Activated naive CD4-positive, alpha-beta T cell treated with Interleukin-2 at 50 U/mL for 16 hours (primary cell): ENCODE measurements at regions not wholly inside any gene's neighbourhood (a gene's known extent, or its start where the extent isn't known, plus 50 kb on each side); places are given as distances from the start of the nearest gene placed in this dataset.
"Not testable (repeated sequence)": the region's sequence is repeated elsewhere in the genome, so short reads cannot be mapped to it uniquely, and the experiment has no call there.

Experiments
- DNase-seq: peaks from one replicate; pipeline ENCODE4 v3.0.0-alpha.2; 2020

- peak; percentile 38 for DNase-seq
These were observed 103.3 kb downstream of the TNFAIP3 start for GRCh38 chr6:137970368-137970767.

- DNase-seq, result no peak
These were observed 106.1 kb downstream of the TNFAIP3 start for GRCh38 chr6:137973201-137973600.

GRCh38 chr6:137975188-137975940 lies 108.3 kb downstream of the TNFAIP3 start:
- no peak for DNase-seq

GRCh38 chr6:137976430-137976829 lies 109.4 kb downstream of the TNFAIP3 start:
- DNase-seq, result no peak

DNA sequence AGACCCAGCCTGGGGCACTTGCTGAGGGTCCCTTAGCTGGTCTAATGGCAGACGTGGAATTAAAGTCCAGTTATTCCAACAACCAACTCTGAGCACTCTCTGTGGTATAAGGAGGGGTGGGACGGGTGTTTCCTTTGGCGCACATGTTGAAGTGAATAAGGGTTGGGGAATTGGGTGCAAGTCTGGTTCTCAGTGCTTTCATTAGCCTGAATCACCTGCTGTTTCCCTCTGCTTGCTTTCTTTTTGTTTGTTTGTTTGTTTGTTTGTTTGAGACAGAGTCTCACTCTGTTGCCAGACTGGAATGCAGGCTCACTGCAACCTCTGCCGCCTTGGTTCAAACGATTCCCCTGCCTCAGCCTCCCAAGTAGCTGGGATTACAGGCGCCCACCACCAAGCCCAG lies 110.1 kb downstream of the TNFAIP3 start:
- no peak for DNase-seq

DNA sequence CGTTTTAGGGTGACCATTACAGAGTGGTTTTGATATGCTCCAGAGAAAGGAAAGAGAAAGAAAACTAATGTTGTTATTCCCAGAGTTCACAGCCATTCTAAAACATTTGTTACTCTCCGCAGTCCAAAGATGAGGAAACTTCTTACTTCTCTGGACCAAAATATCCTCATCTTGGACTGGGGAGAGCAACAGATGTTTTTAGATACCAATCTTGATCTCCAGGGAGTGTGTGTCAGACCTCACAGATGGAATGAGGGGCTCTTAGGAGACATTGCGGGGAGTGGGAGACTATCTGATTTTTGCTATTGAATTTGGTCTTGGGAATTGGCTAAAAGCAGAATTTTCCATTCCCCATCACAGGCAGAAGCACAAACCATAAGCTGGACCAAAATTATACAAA lies 110.8 kb downstream of the TNFAIP3 start:
- DNase-seq, result no peak

DNA sequence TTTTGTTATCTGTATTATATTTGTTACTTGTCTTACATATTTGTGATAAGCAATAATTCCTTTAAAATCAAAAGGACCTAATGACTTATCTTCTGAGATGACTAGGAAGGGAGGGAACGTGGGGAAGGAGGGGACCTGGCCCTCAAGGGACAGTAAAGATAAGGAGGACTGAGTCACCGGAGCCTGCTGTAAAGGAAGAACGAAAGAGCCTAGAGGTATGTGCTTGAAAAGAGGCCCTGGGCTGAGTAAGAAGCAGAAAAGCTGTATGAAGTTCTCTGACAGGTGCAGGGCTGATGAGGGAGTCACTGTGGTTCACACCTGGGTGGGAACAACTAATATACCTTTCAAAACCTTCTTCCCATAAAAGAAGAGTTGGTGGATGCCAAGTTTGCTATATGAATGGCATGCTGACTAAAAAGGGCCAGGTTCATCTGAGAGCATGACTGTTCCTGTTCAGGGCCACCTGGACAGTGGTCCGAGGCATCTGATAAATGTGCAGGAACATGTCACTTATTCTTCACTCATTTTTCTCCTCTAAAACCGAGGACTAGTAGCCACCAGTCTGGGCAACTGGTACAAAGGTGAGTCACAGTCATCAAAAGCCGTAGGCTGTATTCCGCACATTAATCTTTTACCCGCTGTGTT lies 111.3 kb downstream of the TNFAIP3 start:
- peak; percentile 30 for DNase-seq

DNA sequence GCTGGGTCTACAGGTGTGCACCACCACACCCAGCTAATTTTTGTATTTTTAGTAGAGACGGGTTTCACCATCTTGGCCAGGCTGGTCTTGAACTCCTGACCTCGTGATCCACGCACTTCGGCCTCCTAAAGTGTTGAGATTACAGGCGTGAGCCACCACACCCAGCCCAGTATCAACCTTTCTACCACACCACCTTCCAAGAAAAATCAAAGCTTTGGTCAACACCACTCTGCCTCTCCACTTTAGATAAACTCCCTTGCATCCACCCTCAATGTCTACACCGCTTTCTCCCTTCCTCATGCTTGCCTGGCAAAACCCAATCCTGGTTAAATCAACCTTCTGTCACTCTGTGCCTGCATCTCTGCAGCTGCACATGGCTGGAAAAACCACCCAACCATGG lies 112.2 kb downstream of the TNFAIP3 start:
- DNase-seq, result not testable (repeated sequence)

DNA sequence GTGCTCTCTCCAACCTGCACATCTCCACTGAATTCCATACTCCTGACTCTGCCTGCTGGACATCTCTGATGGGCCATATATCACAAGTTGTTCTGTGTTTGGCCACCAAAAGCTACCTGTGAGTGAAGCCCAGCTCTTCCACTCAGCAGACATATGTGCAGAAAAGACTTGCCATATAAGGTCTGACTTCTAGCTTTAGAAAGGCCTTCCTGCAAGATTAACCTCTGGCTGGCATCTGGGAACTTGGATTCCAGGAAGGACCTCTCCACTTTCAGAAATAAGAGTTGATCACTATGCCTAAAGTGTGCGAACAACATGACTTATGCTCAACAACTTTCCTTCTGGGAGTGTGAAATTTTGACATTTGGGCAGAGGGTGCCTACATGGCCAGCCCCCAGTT lies 113.7 kb downstream of the TNFAIP3 start:
- no peak for DNase-seq

GRCh38 chr6:137981758-137982157 lies 114.7 kb downstream of the TNFAIP3 start:
- DNase-seq, result no peak

DNA sequence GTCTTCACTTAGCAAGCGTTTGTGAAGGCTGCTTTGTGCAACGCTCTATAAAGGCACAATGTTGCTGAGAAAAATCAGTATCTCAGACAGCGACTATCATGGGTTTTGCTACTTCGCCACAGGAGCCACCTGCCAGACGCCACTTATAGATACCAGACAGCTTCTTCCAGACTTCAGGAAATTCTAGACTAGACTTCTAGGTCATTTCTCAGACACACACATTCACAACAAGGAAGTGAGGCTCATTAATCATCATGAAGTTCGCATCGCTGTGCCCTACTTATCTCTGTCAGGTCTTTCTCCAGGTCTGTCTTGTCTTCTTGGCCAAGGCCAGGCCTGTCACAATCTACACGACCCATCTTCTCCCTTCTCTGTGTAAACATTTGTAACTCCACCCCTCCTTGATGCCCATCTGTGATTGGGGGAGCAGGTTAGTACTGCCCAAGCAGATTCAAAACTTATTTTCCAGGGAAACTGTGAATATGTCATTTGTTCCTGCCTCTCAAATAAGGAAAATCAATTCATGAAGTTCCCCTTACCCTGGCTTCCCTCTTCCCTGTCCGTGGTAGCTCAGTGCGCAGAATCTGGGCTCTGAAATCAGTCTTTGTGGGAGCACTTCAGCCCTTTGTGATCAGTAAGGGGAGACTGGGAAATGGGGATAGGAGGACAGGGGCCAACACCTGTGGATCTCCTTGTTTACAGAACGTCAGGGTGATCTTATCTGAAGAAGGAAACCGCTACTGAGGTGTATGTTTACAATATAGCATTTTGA lies 115.5 kb downstream of the TNFAIP3 start:
- DNase-seq, result no peak

DNA sequence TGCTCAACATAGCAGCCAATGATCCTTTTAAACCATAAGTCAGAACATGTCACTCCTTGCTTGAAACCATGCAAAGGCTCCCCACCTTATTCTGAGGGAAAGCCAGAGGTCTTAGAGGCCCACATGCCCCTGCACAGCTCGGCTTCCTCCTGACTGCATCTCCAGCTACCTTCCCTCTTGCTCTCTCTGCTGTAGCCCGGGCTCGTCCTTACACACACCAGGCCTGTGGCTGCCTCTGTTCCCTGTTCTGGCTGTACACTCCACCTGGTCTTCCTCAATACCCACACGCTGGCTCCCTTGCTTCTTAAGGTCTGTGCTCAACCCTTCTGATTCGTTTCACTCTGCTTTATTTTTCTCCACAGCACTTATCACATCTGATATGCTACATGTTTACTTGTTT lies 116.2 kb downstream of the TNFAIP3 start:
- no peak for DNase-seq

- DNase-seq, result no peak
These were observed 117.6 kb downstream of the PERP start for GRCh38 chr6:137989664-137990063.

DNA sequence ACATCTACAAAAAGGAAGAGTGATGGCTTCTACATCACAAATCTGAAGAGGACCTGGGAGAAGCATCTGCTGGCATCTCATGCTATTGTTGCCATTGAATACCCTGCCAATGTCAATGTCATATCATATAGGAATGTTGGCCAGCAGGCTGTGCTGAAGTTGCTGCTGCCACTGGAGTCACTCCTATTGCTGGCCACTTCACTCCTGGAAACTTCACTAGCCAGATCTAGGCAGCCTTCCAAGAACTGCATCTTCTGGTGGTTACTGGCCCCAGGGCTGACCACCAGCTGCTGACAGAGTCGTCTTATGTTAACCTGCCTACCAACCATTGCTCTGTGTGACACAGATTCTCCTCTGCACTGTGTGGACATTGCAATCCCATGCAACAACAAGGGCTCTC lies 111.8 kb downstream of the PERP start:
- no peak for DNase-seq

GRCh38 chr6:137998461-137999019 lies 108.7 kb downstream of the PERP start:
- DNase-seq, result no peak

GRCh38 chr6:137999815-138000214 lies 107.4 kb downstream of the PERP start:
- no peak for DNase-seq

GRCh38 chr6:138000941-138001340 lies 106.3 kb downstream of the PERP start:
- DNase-seq, result no peak

DNA sequence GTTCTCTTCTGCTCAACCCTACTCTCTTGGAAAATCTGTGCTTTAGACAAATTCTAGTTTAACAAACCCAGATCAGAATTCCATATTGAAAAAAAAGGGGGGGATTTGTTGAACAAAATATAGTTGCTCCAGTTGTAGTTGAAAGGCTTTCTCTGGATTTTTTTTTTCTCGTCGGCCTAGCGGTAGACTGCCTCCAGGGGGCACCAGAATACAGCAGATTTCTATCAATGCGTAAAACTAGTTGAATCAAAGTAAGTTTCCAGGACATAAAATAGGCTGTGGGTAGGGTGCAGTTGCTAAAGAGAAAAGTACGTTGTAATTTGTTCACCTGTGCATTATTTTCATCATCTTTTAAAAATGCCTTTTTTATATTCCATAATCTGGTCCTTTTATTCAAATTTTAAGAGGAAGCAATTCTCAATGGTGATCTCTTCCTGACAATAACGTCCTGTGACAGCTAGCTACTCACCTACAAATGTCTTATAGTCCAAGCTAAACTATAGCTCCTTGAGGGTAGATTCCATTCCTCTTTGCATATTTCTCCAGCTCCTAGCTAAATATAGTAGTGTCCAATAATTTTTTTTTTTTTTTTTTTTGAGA lies 105.4 kb downstream of the PERP start:
- peak; percentile 66 for DNase-seq

DNA sequence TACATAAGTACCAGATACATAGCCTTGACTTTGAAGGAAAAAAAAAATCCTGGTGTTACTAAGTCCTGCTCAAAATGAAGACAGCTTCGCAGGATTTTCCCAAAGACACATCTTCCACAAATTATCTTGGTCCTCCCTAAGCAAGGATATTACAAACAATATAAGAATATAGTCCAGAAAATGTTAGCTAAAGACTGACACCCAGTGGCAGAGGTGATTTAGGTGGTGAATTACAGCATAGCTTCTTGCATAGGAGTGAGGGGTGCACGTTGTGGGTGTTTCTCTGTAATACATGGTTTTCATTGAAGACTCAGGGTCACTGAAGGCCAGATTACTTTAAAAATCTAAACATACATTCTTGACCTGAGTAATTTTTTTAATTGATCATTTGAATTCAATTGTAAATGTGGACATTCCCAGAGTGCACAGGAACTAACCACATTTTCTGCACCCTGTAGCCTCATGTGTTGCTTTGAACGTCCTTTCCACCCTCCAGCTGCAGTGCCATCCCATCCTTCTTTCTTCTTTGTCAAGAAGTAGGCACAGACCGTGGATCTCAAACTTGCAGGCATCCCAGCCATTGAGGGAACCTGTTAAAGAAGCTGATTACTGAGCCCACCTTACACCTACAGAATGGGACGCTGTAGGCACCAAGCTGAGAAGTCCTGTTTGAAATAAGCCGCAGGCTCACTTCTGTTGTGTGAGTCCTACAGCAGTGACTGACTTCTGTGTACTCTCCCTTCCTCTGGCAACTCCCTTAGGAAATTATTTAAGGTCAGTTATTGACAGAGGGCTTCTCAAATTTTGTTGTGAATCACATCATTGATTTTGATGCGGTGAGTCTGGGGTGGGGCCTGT lies 102.6 kb downstream of the PERP start:
- no peak for DNase-seq

DNA sequence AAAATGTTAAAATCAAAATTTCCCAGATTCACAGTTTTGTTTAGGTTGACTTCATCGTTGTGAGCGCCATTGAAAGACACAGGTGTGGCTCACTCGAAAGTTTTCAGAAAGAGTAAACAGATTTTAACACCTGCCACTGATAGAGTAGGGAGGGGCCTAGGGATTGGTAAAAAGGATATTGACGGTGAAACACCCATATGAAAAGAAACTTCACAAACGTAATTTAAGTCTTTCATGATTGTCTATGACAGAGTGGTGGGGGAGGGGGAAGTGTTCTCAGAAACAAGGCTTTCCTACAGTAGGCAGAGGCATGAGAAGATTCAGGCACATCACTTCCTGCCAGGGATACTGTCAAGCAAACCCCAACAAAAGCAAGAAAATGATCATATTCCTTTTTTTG lies 101.4 kb downstream of the PERP start:
- DNase-seq, result no peak

DNA sequence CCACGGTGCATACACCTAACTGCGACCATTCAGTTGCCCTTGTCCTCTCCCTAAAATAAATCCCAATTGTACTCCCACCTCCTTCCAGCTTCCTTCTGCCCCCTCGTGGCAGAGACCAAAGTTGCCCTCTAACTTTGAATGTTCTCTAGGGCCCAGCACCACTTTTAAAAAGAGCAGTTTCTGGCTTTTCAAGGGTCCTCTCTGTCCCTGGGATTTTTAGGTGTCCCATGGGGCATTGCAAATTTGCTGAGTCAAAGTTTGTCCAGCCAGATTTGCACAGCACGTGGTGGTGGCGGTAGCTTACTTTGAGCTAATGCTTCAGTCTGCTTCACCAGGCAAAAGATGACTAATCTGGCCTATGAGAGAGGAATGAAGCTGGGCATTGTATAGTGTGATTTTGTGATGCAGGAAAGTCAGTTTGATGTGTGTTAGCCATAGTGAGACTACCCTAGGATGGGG lies 100.2 kb downstream of the PERP start:
- peak; percentile 19 for DNase-seq

DNA sequence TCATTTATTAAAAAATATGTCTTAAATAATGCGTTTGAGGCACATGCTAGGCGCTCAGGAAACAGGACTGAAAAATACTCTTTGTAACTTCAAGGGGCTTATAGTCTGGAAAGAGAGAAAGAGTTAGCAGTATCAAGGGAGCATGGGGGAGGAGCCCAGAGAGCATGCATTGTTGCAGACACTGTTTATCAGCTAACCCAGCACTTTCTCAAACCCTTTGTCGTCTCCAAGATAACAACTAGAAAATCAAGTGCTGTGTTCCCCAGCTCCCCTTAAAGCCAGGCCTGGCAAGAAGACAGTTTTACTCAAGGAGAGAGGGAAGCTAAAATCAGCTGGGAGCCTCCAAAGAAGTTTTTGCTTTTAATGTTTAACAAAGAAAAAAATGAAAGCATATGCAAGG lies 98.4 kb downstream of the PERP start:
- DNase-seq, result no peak
